GM12874 (cell line): ENCODE measurements at regions not wholly inside any gene's neighbourhood (a gene's known extent, or its start where the extent isn't known, plus 50 kb on each side); places are given as distances from the start of the nearest gene placed in this dataset.

Experiments used
- TF ChIP-seq, protein P1 (sequence below): IDR thresholded peaks from 2 replicates; pipeline ENCODE4 v1.5.1; 2011; ENCODE audit warnings: low read depth, mild to moderate bottlenecking, control low read depth, low read length, moderate library complexity; ENCODE audit not compliant: insufficient read depth

DNA sequence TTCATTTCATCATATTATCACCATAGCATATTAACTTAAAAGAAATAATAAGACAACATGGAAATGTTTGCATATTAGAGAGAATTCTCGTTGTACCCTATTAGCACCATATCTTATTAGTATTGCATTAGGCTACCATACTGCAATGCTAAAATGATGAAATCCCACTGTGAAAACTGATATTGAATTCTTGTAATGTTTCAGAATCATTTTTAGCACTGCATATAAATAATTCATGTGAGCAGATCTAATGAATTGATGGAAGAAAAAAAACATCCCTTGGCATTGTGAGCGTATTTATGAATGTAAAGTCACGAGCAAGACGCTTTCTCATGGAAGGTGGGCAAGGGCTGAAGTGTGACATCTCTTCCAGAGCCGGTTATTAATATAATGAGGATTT lies 257.1 kb upstream of the PTBP2 start:
- TF ChIP-seq, protein P1, sequence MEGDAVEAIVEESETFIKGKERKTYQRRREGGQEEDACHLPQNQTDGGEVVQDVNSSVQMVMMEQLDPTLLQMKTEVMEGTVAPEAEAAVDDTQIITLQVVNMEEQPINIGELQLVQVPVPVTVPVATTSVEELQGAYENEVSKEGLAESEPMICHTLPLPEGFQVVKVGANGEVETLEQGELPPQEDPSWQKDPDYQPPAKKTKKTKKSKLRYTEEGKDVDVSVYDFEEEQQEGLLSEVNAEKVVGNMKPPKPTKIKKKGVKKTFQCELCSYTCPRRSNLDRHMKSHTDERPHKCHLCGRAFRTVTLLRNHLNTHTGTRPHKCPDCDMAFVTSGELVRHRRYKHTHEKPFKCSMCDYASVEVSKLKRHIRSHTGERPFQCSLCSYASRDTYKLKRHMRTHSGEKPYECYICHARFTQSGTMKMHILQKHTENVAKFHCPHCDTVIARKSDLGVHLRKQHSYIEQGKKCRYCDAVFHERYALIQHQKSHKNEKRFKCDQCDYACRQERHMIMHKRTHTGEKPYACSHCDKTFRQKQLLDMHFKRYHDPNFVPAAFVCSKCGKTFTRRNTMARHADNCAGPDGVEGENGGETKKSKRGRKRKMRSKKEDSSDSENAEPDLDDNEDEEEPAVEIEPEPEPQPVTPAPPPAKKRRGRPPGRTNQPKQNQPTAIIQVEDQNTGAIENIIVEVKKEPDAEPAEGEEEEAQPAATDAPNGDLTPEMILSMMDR = no peak

DNA sequence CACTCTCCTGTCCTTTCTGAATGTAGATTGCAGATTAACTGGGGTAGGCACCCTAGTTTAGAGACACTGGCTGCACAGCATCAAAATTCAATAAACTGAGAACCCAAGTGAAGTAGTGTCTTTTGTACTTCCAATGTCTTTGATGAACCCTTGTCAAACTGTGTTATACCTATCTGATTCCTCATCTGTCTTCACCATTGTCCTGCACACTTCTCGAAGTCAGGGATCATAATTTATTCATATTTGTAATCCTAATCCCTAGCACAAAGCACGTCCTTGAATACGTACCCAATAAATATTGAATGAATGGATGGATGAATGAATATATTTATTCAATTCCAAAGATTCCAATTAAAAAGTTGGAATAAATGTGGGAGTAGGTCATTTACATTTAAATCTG lies 256.6 kb upstream of the PTBP2 start:
- TF ChIP-seq, protein P1 = no peak

DNA sequence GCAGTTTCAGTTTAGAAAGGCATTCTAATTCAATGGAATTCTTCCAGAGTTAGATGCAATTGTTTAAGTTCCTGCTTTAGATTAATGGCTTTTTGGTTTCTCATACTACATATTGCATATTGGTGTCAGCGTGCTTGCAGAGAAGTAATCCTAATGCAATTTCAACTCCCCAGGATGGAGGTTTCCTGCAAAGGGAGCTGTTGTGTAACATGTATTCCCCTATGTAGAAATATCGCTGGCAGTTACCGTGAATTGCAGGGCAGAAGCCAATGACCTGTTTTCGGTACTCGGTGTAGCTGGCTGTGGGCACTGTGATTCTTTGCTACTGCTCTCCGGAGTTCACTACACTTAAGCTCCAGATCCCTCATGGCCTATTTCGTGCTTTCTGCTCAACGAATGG lies 256.1 kb upstream of the PTBP2 start:
- TF ChIP-seq, protein P1 = no peak

DNA sequence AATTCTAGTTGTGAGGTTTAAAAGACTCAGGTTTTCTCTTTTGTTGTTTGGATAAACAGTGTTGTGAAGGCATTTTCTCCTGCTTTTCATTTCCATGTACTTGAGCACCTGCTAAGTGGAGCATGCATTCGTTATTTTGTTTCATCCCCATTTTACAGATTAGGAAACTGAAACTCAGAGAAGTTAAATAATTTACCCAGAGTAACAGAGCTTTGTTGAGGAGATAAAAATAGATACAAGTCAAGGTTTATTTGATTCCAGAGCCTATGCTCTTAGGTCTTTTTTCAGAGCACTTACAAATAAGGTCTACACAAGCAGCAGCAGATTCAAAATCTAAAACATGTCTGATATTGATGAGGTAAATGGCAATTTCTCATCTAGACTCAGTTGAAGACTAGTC lies 254.7 kb upstream of the PTBP2 start:
- TF ChIP-seq, protein P1 = no peak

DNA sequence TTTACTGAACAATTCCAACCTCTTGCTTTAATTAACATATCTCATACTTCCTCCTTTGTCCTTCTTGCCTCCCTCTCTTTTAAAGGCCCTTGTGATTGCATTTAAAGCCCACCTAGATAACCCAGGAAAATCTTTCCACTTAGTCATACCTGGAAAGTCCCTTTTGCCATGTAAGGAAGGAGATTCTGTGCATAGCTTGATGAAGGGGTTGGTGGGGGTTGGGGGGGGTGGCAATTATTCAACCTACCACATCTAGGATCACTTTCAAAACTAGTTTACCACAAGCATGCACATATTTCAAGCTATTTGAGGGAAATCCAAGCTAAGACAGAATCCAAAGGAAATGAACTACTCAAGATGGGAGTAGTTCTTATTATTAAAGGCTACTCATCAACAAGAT lies 249.1 kb upstream of the PTBP2 start:
- TF ChIP-seq, protein P1 = no peak

DNA sequence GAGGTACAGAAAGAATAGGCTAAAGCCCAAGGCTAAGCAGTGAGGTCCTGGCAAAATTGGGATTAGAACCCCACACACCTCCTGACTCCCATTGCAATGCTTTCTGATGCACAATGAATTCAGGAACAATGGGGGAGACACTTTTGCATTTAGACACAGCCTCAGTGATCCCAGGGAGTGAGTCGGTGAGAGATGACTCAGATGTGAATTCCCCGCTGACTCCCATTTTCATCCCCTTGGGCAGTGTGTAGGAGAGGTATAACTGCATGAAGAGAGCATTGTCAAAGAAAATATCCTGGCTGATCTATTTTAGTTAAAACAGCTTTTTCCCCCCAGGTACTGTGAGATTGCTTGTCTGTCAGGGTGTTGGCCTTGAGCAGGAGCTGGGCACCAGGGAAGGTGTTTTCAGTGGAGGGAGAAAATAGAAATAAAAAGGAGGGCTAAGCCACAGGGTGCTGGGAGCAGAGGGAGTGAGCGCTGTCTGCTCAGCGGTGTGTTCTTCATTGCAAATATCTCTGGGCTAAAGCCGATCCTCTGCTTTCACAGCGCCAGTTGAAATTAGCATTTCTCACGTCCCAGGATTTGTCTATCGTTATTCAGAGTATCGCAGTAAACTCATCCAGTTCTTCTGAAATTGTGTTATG lies 247.7 kb upstream of the PTBP2 start:
- TF ChIP-seq, protein P1 = no peak

DNA sequence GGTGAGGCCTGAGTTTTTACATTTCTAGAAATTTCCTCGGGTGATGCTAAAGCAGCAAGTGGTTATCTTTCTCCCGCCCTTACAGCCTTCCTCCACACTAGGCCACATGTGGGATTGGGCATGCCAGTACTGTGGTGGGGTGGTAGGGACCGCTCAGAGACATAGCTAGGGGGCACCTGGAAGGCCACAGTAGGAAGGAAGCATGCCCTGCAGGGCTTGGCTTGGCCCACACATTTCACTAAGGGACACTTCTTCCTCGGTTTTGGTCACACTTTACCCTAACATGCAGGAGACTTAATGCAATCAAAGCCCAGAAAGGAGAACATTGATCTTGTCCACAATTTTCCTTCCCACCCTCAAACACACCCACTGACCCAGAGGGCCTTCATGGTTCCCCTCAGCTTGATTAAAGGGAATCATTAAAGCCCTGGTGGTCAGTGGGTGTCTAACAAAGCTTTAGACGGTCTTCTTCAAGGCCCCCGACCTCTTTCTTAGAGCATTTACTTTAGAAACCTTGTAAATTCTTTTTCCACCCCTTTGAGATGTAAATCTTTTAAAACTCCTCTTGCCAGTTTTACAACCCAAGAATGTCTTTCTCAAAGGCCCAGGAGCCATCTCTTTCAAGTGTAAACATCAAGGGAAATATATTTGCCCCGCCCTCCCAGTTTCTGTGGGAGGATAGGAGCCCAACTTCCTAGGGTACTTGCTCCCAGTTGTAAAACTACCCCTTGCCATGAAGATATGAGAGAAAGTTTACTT lies 246.4 kb upstream of the PTBP2 start:
- TF ChIP-seq, protein P1 = no peak
